CD14-positive monocyte (primary cell): ENCODE measurements at regions not wholly inside any gene's neighbourhood (a gene's known extent, or its start where the extent isn't known, plus 50 kb on each side); places are given as distances from the start of the nearest gene placed in this dataset.

ENCODE experiments used
- DNase-seq, 3 donors: peaks; one replicate each; pipeline ENCODE4 v3.0.0-alpha.2; 2011 to 2022
- H2AFZ ChIP-seq: 2 replicates; pipeline ENCODE4 v1.6.0; 2012; ENCODE audit warnings: mild to moderate bottlenecking, low read depth, low read length, inconsistent platforms; ENCODE audit not compliant: insufficient read depth, poor library complexity, severe bottlenecking
- H3K27ac ChIP-seq, 2 donors: 1 replicate in 1 of 2; 2 replicates in 1 of 2; pipeline ENCODE4 v1.5.1; 2012 to 2013; ENCODE audit warnings: low read length in 2 of 2, control low read depth in 1 of 2, inconsistent platforms in 1 of 2, low read depth in 1 of 2, mild to moderate bottlenecking in 1 of 2
- H3K27me3 ChIP-seq, 2 donors: one replicate each; pipeline versions ENCODE4 v1.6.0 to v1.6.1; 2011 to 2013; ENCODE audit warnings: low read length in 2 of 2; ENCODE audit not compliant: control insufficient read depth in 2 of 2, insufficient read depth in 2 of 2
- H3K36me3 ChIP-seq, 2 donors: replicated peaks in 1 of 2; 1 replicate in 1 of 2; 2 replicates in 1 of 2; pipeline versions ENCODE4 v1.5.1 to v1.6.1; 2012 to 2013; ENCODE audit warnings: low read length in 2 of 2, control low read depth in 1 of 2, inconsistent platforms in 1 of 2, mild to moderate bottlenecking in 1 of 2; ENCODE audit not compliant: insufficient read depth in 2 of 2, control insufficient read depth in 1 of 2
- H3K4me1 ChIP-seq, 2 donors: 1 replicate in 1 of 2; 2 replicates in 1 of 2; pipeline versions ENCODE4 v1.5.1 to v1.6.1; 2012 to 2013; ENCODE audit warnings: low read length in 2 of 2, control low read depth in 1 of 2, inconsistent platforms in 1 of 2, mild to moderate bottlenecking in 1 of 2, moderate library complexity in 1 of 2; ENCODE audit not compliant: insufficient read depth in 2 of 2, control insufficient read depth in 1 of 2
- H3K4me2 ChIP-seq: replicated peaks from 2 replicates; pipeline ENCODE3; 2012; ENCODE audit warnings: low read length, moderate library complexity, mild to moderate bottlenecking; ENCODE audit not compliant: poor library complexity, severe bottlenecking; ENCODE audit errors: extremely low read depth
- H3K4me3 ChIP-seq, 3 experiments: fragments of 200-600 bp in 1 of 3; sonication (generic) in 1 of 3; replicated peaks in 1 of 3; 1 replicate in 2 of 3; 2 replicates in 1 of 3; pipeline ENCODE4 v1.5.1; 2011 to 2013; ENCODE audit warnings: low read length in 3 of 3, mild to moderate bottlenecking in 3 of 3, control low read depth in 2 of 3, low read depth in 2 of 3, inconsistent platforms in 1 of 3, moderate library complexity in 1 of 3
- H3K79me2 ChIP-seq: 2 replicates; pipeline ENCODE4 v1.6.0; 2012; ENCODE audit warnings: mild to moderate bottlenecking, control low read depth, inconsistent platforms, low read length, moderate library complexity; ENCODE audit not compliant: insufficient read depth
- H3K9ac ChIP-seq: 2 replicates; pipeline ENCODE4 v1.6.0; 2017; ENCODE audit warnings: low read length, mild to moderate bottlenecking; ENCODE audit not compliant: insufficient read depth, poor library complexity, severe bottlenecking
- H3K9me3 ChIP-seq, 2 donors: replicated peaks in 1 of 2; 1 replicate in 1 of 2; 2 replicates in 1 of 2; pipeline versions ENCODE4 v1.5.1 to v1.6.1; 2012 to 2013; ENCODE audit warnings: low read length in 2 of 2, control low read depth in 1 of 2; ENCODE audit not compliant: control insufficient read depth in 1 of 2, insufficient read depth in 1 of 2
- H4K20me1 ChIP-seq: 2 replicates; pipeline ENCODE4 v1.6.0; 2012; ENCODE audit warnings: mild to moderate bottlenecking, low read length, control low read depth, moderate library complexity; ENCODE audit not compliant: insufficient read depth
- H3K27ac Mint-ChIP-seq, 7 donors: one replicate each; pipeline ENCODE4 v1.8.0; 2020; ENCODE audit warnings: mild to moderate bottlenecking in 7 of 7, mixed read lengths in 7 of 7, moderate library complexity in 6 of 7, inconsistent platforms in 2 of 7
- H3K27me3 Mint-ChIP-seq, 3 donors: one replicate each; pipeline ENCODE4 v1.8.0; 2021 to 2022; ENCODE audit warnings: low read depth in 3 of 3, mild to moderate bottlenecking in 3 of 3, mixed read lengths in 3 of 3, moderate library complexity in 3 of 3, inconsistent platforms in 1 of 3
- H3K36me3 Mint-ChIP-seq, 2 donors: one replicate each; pipeline ENCODE4 v1.8.0; 2020; ENCODE audit warnings: mixed read lengths in 2 of 2, inconsistent platforms in 1 of 2, mild to moderate bottlenecking in 1 of 2
- H3K4me1 Mint-ChIP-seq: one replicate; pipeline ENCODE4 v1.8.0; 2020; ENCODE audit warnings: mild to moderate bottlenecking, mixed read lengths
- H3K4me3 Mint-ChIP-seq, 2 donors: one replicate each; pipeline ENCODE4 v1.8.0; 2020; ENCODE audit warnings: mild to moderate bottlenecking in 2 of 2, mixed read lengths in 2 of 2, moderate library complexity in 1 of 2
- H3K9me3 Mint-ChIP-seq, 7 donors: one replicate each; pipeline ENCODE4 v1.8.0; 2020 to 2022; ENCODE audit warnings: mixed read lengths in 7 of 7, mild to moderate bottlenecking in 6 of 7, moderate library complexity in 6 of 7, inconsistent platforms in 2 of 7
- CTCF ChIP-seq: fragments of 200-600 bp; IDR thresholded peaks from one replicate; pipeline ENCODE4 v1.8.0; 2022; ENCODE audit warnings: antibody characterized with exemption, mild to moderate bottlenecking
- WGBS: methylation state at CpG from one replicate; pipeline ENCODE4 v1.1.5; 2013; ENCODE audit warnings: missing lambda C conversion rate; ENCODE audit not compliant: insufficient coverage; 5-methylcytosine and 5-hydroxymethylcytosine counted together
- intact Hi-C, 2 donors: fragments of 100-400 bp; cut with micrococcal nuclease; formaldehyde crosslinking; loops; one replicate each; pipeline versions ENCODE4 v1.15.0 to v1.15.1; 2023

GRCh38 chr2:59296279-59296678, 1055.2 kb upstream of the FANCL start:
- Histone ChIP-seq H3K4me2 (no peak overlapping the region), H3K27ac (no peak overlapping the region), H3K4me1 (no peaks in the 10 kb centered on the region), H3K9me3 (no peaks in the 10 kb centered on the region), H3K9ac (no peak overlapping the region), H2AFZ (no peak overlapping the region), H3K79me2 (no peaks in the 10 kb centered on the region), H3K4me3 (no peak overlapping the region), H3K27me3 (no peaks in the 10 kb centered on the region), H3K36me3 (no peaks in the 10 kb centered on the region), H4K20me1 (no peaks in the 10 kb centered on the region)
- DNase-seq: no peak
- H3K4me3 Mint-ChIP-seq: no peak overlapping the region
- 94% methylated on average over 2 of the region's 2 CpGs for WGBS
- no peaks in the 10 kb centered on the region for H3K4me1 Mint-ChIP-seq
- H3K27ac Mint-ChIP-seq: no peak overlapping the region
- H3K9me3 Mint-ChIP-seq: no peaks in the 10 kb centered on the region
- H3K27me3 Mint-ChIP-seq: peaks cover 0 to 1% (median 0%) of the 10 kb centered on the region in 3 donors
- no peak for TF ChIP-seq CTCF
- intact Hi-C loops: no loop called here
- no peaks in the 10 kb centered on the region for H3K36me3 Mint-ChIP-seq

GRCh38 chr2:59295524-59296162, 1054.5 kb upstream of the FANCL start:
- no peak overlapping the region for H3K27ac ChIP-seq
- Mint-ChIP-seq H3K4me1 (no peaks in the 10 kb centered on the region), H3K27ac (no peak overlapping the region), H3K4me3 (no peak overlapping the region), H3K27me3 (peaks cover 0 to 1% (median 0%) of the 10 kb centered on the region in 3 donors), H3K9me3 (no peaks in the 10 kb centered on the region), H3K36me3 (no peaks in the 10 kb centered on the region)
- no peaks in the 10 kb centered on the region for H3K4me1 ChIP-seq
- WGBS: no CpG with 5 or more reads among the region's 3 CpGs
- H3K36me3 ChIP-seq: no peaks in the 10 kb centered on the region
- no peaks in the 10 kb centered on the region for H3K27me3 ChIP-seq
- no peak overlapping the region for H3K4me3 ChIP-seq
- no peak for DNase-seq
- no peaks in the 10 kb centered on the region for H3K9me3 ChIP-seq
- no peak for TF ChIP-seq CTCF
- no peak overlapping the region for H3K9ac ChIP-seq
- H4K20me1 ChIP-seq: no peaks in the 10 kb centered on the region
- intact Hi-C loops: no loop called here
- H3K4me2 ChIP-seq: no peak overlapping the region
- no peaks in the 10 kb centered on the region for H3K79me2 ChIP-seq
- H2AFZ ChIP-seq: no peak overlapping the region
